Activated naive CD8-positive, alpha-beta T cell treated with anti-CD3 and anti-CD28 coated beads, Interleukin-2, amount 10 ng/mL, durations not matched to agents 7 days and 5 days (primary cell): ENCODE measurements at regions not wholly inside any gene's neighbourhood (a gene's known extent, or its start where the extent isn't known, plus 50 kb on each side); places are given as distances from the start of the nearest gene placed in this dataset.
"Not testable (repeated sequence)": the region's sequence is repeated elsewhere in the genome, so short reads cannot be mapped to it uniquely, and the experiment has no call there.

ENCODE experiments used
- ATAC-seq: fragments of 150-1000 bp; cut with Tn5 transposase; one replicate; pipeline ENCODE4 v1.10.0; 2021; ENCODE audit warnings: low read depth, moderate library complexity
- POLR2A ChIA-PET: fragments of 350-600 bp; sonication (Branson Sonifier 250); formaldehyde crosslinking; loops from one replicate; lab custom pipeline; 2021; ENCODE audit warnings: antibody characterized with exemption; lab: Charles Lee
- DNase-seq: peaks from one replicate; pipeline ENCODE4 v3.0.0; 2021
- H3K27ac Mint-ChIP-seq: one replicate; pipeline ENCODE4 v1.8.0; 2022; ENCODE audit warnings: mild to moderate bottlenecking, mixed read lengths
- H3K27me3 Mint-ChIP-seq: one replicate; pipeline ENCODE4 v1.8.0; 2022; ENCODE audit warnings: mild to moderate bottlenecking, moderate library complexity, mixed read lengths
- H3K36me3 Mint-ChIP-seq: one replicate; pipeline ENCODE4 v1.8.0; 2021; ENCODE audit warnings: mild to moderate bottlenecking, mixed read lengths
- H3K4me1 Mint-ChIP-seq: one replicate; pipeline ENCODE4 v1.8.0; 2021; ENCODE audit warnings: mixed read lengths
- H3K4me3 Mint-ChIP-seq: one replicate; pipeline ENCODE4 v1.8.0; 2022; ENCODE audit warnings: mild to moderate bottlenecking, moderate library complexity, mixed read lengths
- H3K9me3 Mint-ChIP-seq: one replicate; pipeline ENCODE4 v1.8.0; 2021; ENCODE audit warnings: mixed read lengths

GRCh38 chr4:181890031-181890430, 353.2 kb upstream of the TENM3 start:
- Mint-ChIP-seq H3K27ac (no peak overlapping the region), H3K27me3 (no peaks in the 10 kb centered on the region), H3K36me3 (no peaks in the 10 kb centered on the region), H3K4me1 (no peaks in the 10 kb centered on the region), H3K4me3 (no peak overlapping the region), H3K9me3 (peaks cover 1% of the 10 kb centered on the region)
- no peak for DNase-seq
- ATAC-seq = no peak
- POLR2A ChIA-PET = no interaction called here

- no peak overlapping the region for H3K27ac Mint-ChIP-seq
- H3K9me3 Mint-ChIP-seq = peaks cover 1% of the 10 kb centered on the region
- DNase-seq (no peak), ATAC-seq (no peak)
- POLR2A ChIA-PET = no interaction called here
- H3K4me3 Mint-ChIP-seq = no peak overlapping the region
- no peaks in the 10 kb centered on the region for H3K36me3 Mint-ChIP-seq
- H3K4me1 Mint-ChIP-seq = no peaks in the 10 kb centered on the region
- H3K27me3 Mint-ChIP-seq = no peaks in the 10 kb centered on the region
Observed at GRCh38 chr4:181890911-181891310, 352.3 kb upstream of the TENM3 start.

- Mint-ChIP-seq H3K4me3 (no peak overlapping the region), H3K4me1 (no peaks in the 10 kb centered on the region), H3K36me3 (no peaks in the 10 kb centered on the region), H3K27me3 (no peaks in the 10 kb centered on the region), H3K9me3 (peaks cover 6% of the 10 kb centered on the region), H3K27ac (no peak overlapping the region)
- DNase-seq (no peak), ATAC-seq (no peak)
- POLR2A ChIA-PET = no interaction called here
Observed at GRCh38 chr4:181896614-181897013, 346.6 kb upstream of the TENM3 start.

- ATAC-seq = no peak
- Mint-ChIP-seq H3K9me3 (peaks cover 10% of the 10 kb centered on the region), H3K4me3 (no peak overlapping the region), H3K27me3 (no peaks in the 10 kb centered on the region), H3K36me3 (no peaks in the 10 kb centered on the region), H3K27ac (no peak overlapping the region), H3K4me1 (no peaks in the 10 kb centered on the region)
- POLR2A ChIA-PET = no interaction called here
- no peak for DNase-seq
Observed at GRCh38 chr4:181897935-181898334, 345.3 kb upstream of the TENM3 start.

GRCh38 chr4:181902404-181902803, 340.8 kb upstream of the TENM3 start:
- DNase-seq, POLR2A ChIA-PET, ATAC-seq, H3K36me3 Mint-ChIP-seq, H3K27me3 Mint-ChIP-seq, H3K4me1 Mint-ChIP-seq, H3K27ac Mint-ChIP-seq, H3K4me3 Mint-ChIP-seq: not testable (repeated sequence)
- peaks cover 21% of the 10 kb centered on the region for H3K9me3 Mint-ChIP-seq

- Mint-ChIP-seq H3K36me3 (no peaks in the 10 kb centered on the region), H3K27me3 (no peaks in the 10 kb centered on the region), H3K4me3 (no peak overlapping the region), H3K9me3 (peaks cover 17% of the 10 kb centered on the region), H3K4me1 (no peaks in the 10 kb centered on the region), H3K27ac (no peak overlapping the region)
- POLR2A ChIA-PET = no interaction called here
- DNase-seq (no peak), ATAC-seq (no peak)
Observed at GRCh38 chr4:181905708-181906107, 337.5 kb upstream of the TENM3 start.

- H3K36me3 Mint-ChIP-seq = no peaks in the 10 kb centered on the region
- H3K27ac Mint-ChIP-seq = no peak overlapping the region
- no peak for DNase-seq
- H3K27me3 Mint-ChIP-seq = no peaks in the 10 kb centered on the region
- H3K9me3 Mint-ChIP-seq = peaks cover 16% of the 10 kb centered on the region
- H3K4me3 Mint-ChIP-seq = no peak overlapping the region
- H3K4me1 Mint-ChIP-seq = no peaks in the 10 kb centered on the region
- ATAC-seq = no peak
- POLR2A ChIA-PET = no interaction called here
Observed at GRCh38 chr4:181908168-181908567, 335.0 kb upstream of the TENM3 start.

- H3K4me1 Mint-ChIP-seq = no peaks in the 10 kb centered on the region
- POLR2A ChIA-PET = no interaction called here
- H3K36me3 Mint-ChIP-seq = no peaks in the 10 kb centered on the region
Observed at GRCh38 chr4:181909368-181909767, 333.8 kb upstream of the TENM3 start.

GRCh38 chr4:181911420-181911819, 331.8 kb upstream of the TENM3 start:
- Mint-ChIP-seq H3K27ac (no peak overlapping the region), H3K9me3 (peaks cover 12% of the 10 kb centered on the region), H3K27me3 (no peaks in the 10 kb centered on the region), H3K4me3 (no peak overlapping the region), H3K4me1 (no peaks in the 10 kb centered on the region), H3K36me3 (no peaks in the 10 kb centered on the region)
- POLR2A ChIA-PET = no interaction called here
- ATAC-seq = no peak
- DNase-seq = no peak

More at GRCh38 chr4:181909368-181909767, 333.8 kb upstream of the TENM3 start:
- H3K27me3 Mint-ChIP-seq = no peaks in the 10 kb centered on the region
- ATAC-seq (no peak), DNase-seq (no peak)
- H3K4me3 Mint-ChIP-seq = no peak overlapping the region
- peaks cover 14% of the 10 kb centered on the region for H3K9me3 Mint-ChIP-seq
- no peak overlapping the region for H3K27ac Mint-ChIP-seq

- no peaks in the 10 kb centered on the region for H3K4me1 Mint-ChIP-seq
- H3K27ac Mint-ChIP-seq = no peak overlapping the region
- POLR2A ChIA-PET = no interaction called here
- ATAC-seq = no peak
- no peaks in the 10 kb centered on the region for H3K36me3 Mint-ChIP-seq
- H3K27me3 Mint-ChIP-seq = no peaks in the 10 kb centered on the region
- DNase-seq = no peak
- H3K4me3 Mint-ChIP-seq = no peak overlapping the region
- H3K9me3 Mint-ChIP-seq = peaks cover 10% of the 10 kb centered on the region
Observed at GRCh38 chr4:181933471-181933870, 309.7 kb upstream of the TENM3 start.

- Mint-ChIP-seq H3K36me3 (no peaks in the 10 kb centered on the region), H3K4me3 (no peak overlapping the region), H3K27ac (no peak overlapping the region), H3K27me3 (no peaks in the 10 kb centered on the region), H3K9me3 (peaks cover under 1% of the 10 kb centered on the region), H3K4me1 (no peaks in the 10 kb centered on the region)
- ATAC-seq (no peak), DNase-seq (no peak)
- POLR2A ChIA-PET = no interaction called here
Observed at GRCh38 chr4:181938631-181939030, 304.6 kb upstream of the TENM3 start.

GRCh38 chr4:181939199-181939945, 303.8 kb upstream of the TENM3 start:
- Mint-ChIP-seq H3K4me1 (no peaks in the 10 kb centered on the region), H3K27me3 (no peaks in the 10 kb centered on the region), H3K27ac (no peak overlapping the region), H3K36me3 (no peaks in the 10 kb centered on the region), H3K4me3 (no peak overlapping the region), H3K9me3 (peaks cover 2% of the 10 kb centered on the region)
- DNase-seq (no peak), ATAC-seq (no peak)
- POLR2A ChIA-PET = no interaction called here

- Mint-ChIP-seq H3K27me3 (no peaks in the 10 kb centered on the region), H3K4me1 (no peaks in the 10 kb centered on the region), H3K36me3 (no peaks in the 10 kb centered on the region), H3K9me3 (peaks cover 2% of the 10 kb centered on the region), H3K4me3 (no peak overlapping the region), H3K27ac (no peak overlapping the region)
- ATAC-seq (no peak), DNase-seq (no peak)
- POLR2A ChIA-PET = no interaction called here
Observed at GRCh38 chr4:181944527-181944926, 298.7 kb upstream of the TENM3 start.

- Mint-ChIP-seq H3K27ac (no peak overlapping the region), H3K27me3 (no peaks in the 10 kb centered on the region), H3K4me1 (no peaks in the 10 kb centered on the region), H3K36me3 (no peaks in the 10 kb centered on the region), H3K9me3 (peaks cover 2% of the 10 kb centered on the region), H3K4me3 (no peak overlapping the region)
- ATAC-seq (no peak), DNase-seq (no peak)
- POLR2A ChIA-PET = no interaction called here
Observed at GRCh38 chr4:181946902-181947301, 296.3 kb upstream of the TENM3 start.
